Thyroid gland (tissue), 4 donors: ENCODE measurements at regions not wholly inside any gene's neighbourhood (a gene's known extent, or its start where the extent isn't known, plus 50 kb on each side); places are given as distances from the start of the nearest gene placed in this dataset.

Experiments
- CTCF ChIP-seq, 6 experiments: fragments of 200-600 bp in 3 of 6; fragments of 450-650 bp in 3 of 6; sonication (generic) in 3 of 6; IDR thresholded peaks; one replicate each; pipeline ENCODE4 v1.5.1; 2016 to 2019; ENCODE audit warnings: antibody characterized with exemption in 6 of 6, mild to moderate bottlenecking in 2 of 6, inconsistent platforms in 1 of 6, moderate library complexity in 1 of 6
- POLR2A ChIP-seq, 2 donors: fragments of 450-650 bp; IDR thresholded peaks; one replicate each; pipeline ENCODE4 v1.6.1; 2017; ENCODE audit warnings: antibody characterized with exemption in 2 of 2, mild to moderate bottlenecking in 2 of 2, moderate library complexity in 1 of 2

- TF ChIP-seq CTCF (IDR thresholded peaks at IDR 0.05) = no peak
- TF ChIP-seq POLR2A (IDR thresholded peaks at IDR 0.05) = no peak
These were observed 357.4 kb downstream of the MLLT3 start for GRCh38 chr9:20264896-20265295.
